Esophagus squamous epithelium (tissue), 4 donors: ENCODE measurements at regions not wholly inside any gene's neighbourhood (a gene's known extent, or its start where the extent isn't known, plus 50 kb on each side); places are given as distances from the start of the nearest gene placed in this dataset.

Experiments used
- POLR2A ChIP-seq, 4 donors: fragments of 450-650 bp; IDR thresholded peaks; one replicate each; pipeline ENCODE4 v1.6.1; 2017; ENCODE audit warnings: antibody characterized with exemption in 4 of 4, mild to moderate bottlenecking in 4 of 4, moderate library complexity in 3 of 4
- TF ChIP-seq, protein P1 (sequence below), 6 experiments: fragments of 450-650 bp in 4 of 6; fragments of 200-600 bp in 2 of 6; sonication (generic) in 2 of 6; IDR thresholded peaks; one replicate each; pipeline ENCODE4 v1.5.1; 2016 to 2019; ENCODE audit warnings: antibody characterized with exemption in 6 of 6, mild to moderate bottlenecking in 4 of 6, moderate library complexity in 4 of 6

DNA sequence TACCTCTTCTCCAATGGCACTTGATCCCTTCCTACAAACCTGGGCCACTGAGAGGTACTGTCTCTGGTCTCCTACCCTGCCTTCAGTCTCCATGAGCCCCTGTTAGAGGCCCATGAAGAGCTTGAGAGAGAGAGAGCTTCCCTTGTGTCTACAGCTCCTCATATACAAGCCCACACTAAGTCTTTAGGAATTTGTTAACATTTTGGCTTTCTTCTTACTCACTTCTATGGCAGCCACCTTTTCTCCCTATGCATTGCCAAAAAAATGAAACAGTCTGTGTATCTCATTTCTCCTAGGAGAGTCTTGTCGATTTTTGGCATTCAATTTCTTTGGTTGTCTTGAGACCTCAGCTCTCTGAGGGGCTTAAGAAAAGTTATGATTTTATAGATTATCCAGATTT is 90.9 kb upstream of the LNX1 start:
- TF ChIP-seq, protein P1, sequence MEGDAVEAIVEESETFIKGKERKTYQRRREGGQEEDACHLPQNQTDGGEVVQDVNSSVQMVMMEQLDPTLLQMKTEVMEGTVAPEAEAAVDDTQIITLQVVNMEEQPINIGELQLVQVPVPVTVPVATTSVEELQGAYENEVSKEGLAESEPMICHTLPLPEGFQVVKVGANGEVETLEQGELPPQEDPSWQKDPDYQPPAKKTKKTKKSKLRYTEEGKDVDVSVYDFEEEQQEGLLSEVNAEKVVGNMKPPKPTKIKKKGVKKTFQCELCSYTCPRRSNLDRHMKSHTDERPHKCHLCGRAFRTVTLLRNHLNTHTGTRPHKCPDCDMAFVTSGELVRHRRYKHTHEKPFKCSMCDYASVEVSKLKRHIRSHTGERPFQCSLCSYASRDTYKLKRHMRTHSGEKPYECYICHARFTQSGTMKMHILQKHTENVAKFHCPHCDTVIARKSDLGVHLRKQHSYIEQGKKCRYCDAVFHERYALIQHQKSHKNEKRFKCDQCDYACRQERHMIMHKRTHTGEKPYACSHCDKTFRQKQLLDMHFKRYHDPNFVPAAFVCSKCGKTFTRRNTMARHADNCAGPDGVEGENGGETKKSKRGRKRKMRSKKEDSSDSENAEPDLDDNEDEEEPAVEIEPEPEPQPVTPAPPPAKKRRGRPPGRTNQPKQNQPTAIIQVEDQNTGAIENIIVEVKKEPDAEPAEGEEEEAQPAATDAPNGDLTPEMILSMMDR (IDR thresholded peaks at IDR 0.05), result no peak
- TF ChIP-seq POLR2A (IDR thresholded peaks at IDR 0.05), result no peak
